Muscle layer of duodenum (tissue), 2 donors: ENCODE measurements at regions not wholly inside any gene's neighbourhood (a gene's known extent, or its start where the extent isn't known, plus 50 kb on each side); places are given as distances from the start of the nearest gene placed in this dataset.

Experiments used
- H3K27ac ChIP-seq: one replicate; pipeline ENCODE4 v1.7.0; 2013; ENCODE audit warnings: mild to moderate bottlenecking, low read length
- H3K27me3 ChIP-seq: one replicate; pipeline ENCODE4 v1.7.0; 2013; ENCODE audit warnings: low read depth, mild to moderate bottlenecking, control low read depth, low read length
- H3K36me3 ChIP-seq, 2 donors: one replicate each; pipeline ENCODE4 v1.7.0; 2013; ENCODE audit warnings: low read length in 2 of 2, control low read depth in 1 of 2, mild to moderate bottlenecking in 1 of 2; ENCODE audit not compliant: insufficient read depth in 2 of 2, control insufficient read depth in 1 of 2
- H3K4me1 ChIP-seq, 2 donors: one replicate each; pipeline ENCODE4 v1.7.0; 2013; ENCODE audit warnings: low read length in 2 of 2, mild to moderate bottlenecking in 2 of 2, control low read depth in 1 of 2, moderate library complexity in 1 of 2; ENCODE audit not compliant: insufficient read depth in 2 of 2, control insufficient read depth in 1 of 2
- H3K4me3 ChIP-seq, 2 donors: one replicate each; pipeline ENCODE4 v1.7.0; 2013; ENCODE audit warnings: low read length in 2 of 2, low read depth in 1 of 2, mild to moderate bottlenecking in 1 of 2
- H3K9me3 ChIP-seq, 2 donors: one replicate each; pipeline ENCODE4 v1.7.0; 2013; ENCODE audit warnings: low read length in 2 of 2, control low read depth in 1 of 2, mild to moderate bottlenecking in 1 of 2; ENCODE audit not compliant: control insufficient read depth in 1 of 2
- donor health status: healthy.

DNA sequence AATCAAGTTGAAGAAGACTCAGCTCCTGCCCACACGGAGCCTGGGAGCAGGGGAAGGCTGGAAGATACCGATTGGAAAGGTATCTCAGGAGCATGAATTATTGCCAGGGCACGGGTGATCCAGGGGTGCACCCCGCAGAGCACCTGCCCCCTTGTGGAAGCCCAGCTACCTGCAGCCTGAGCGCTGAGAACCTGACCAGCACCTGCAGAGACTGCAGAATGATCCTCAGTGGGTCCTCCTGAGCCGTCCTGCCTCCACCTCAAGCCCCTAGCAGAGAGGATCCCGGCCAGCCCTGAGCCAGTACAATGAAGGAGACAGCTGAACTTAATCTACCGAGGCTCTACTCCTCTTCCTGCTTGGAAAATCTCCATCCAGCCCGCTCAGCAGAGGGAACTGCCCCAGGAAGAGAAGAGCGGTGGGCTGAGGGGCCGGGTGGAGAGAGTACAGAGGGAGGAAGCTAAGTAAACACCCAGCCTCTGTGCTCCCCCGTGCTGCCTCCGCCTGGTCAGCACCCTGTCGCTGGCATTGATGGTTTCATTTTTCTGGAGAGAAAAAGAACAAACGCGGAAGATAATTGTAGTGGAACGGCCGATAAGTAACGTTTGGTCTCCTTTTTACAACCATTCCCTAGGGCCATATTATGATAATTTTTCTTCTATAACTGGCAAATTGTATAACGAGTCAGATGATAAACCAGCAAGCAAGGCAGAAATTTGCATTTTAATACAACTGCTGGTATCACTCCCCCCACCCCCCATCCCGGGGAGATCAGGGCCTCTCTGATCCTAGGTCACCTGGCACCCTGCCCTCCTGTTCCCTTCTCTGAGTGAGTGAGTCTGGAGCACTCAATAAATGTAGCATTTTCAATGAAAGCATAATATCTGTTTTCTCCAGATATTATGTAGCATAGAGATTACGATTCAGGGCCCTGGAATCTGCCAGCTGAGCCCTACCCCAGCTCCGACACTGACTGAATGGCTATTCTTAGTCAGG lies 204.5 kb upstream of the RPL38 start:
- H3K36me3 ChIP-seq = no peaks in the 10 kb centered on the region
- H3K4me3 ChIP-seq = peak overlapping the region in 1 of 2 donors; percentile 46
- H3K4me1 ChIP-seq = peaks cover 0 to 10% of the 10 kb centered on the region in 2 donors
- H3K27ac ChIP-seq = no peak overlapping the region
- no peaks in the 10 kb centered on the region for H3K9me3 ChIP-seq
- H3K27me3 ChIP-seq = no peaks in the 10 kb centered on the region

DNA sequence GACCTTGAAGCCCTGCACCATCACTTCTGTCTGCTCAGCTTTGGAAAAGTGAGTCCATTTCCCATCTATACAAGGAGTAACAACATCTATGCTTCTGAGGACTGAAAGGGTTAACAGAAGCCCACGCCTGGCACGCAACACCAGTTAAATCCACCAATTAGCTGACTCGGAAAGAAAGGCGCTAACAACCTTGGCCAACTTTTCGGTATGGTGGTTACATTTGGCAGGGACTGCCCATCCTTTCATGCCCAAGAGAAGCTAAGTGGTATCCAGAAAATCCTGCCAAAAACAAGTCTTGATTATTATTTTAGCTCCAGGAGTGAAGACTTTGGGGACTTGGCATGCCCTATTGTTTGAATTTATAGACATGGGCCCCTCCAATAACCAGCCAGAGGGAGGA lies 202.3 kb upstream of the RPL38 start:
- H3K36me3 ChIP-seq = no peaks in the 10 kb centered on the region
- H3K4me3 ChIP-seq = no peak overlapping the region
- H3K9me3 ChIP-seq = no peaks in the 10 kb centered on the region
- H3K27me3 ChIP-seq = peaks cover 5% of the 10 kb centered on the region
- H3K27ac ChIP-seq = no peak overlapping the region
- peaks cover 0 to 10% of the 10 kb centered on the region in 2 donors for H3K4me1 ChIP-seq

DNA sequence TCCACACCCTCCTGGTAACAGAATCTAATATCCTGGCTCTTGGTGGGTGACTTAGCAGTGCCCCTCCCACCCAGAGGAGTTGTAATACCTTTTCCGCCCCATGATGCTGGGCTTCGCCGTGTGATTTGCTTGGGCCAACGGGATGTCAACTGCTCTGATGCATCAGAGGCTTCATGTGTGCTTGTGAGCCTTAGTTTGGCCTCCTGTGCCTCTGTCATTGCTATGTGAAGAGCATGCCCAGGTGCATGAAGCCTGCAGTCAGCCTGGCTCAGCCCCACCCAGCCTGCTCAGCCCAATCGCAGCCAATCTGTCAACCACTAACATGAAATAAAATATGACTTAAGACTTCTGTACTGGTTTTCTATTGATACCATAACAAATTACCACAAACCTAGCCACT lies 201.2 kb upstream of the RPL38 start:
- Histone ChIP-seq H3K4me3 (no peak overlapping the region), H3K36me3 (no peaks in the 10 kb centered on the region), H3K27me3 (peaks cover 6% of the 10 kb centered on the region), H3K27ac (no peak overlapping the region), H3K9me3 (no peaks in the 10 kb centered on the region), H3K4me1 (peaks cover 0 to 10% of the 10 kb centered on the region in 2 donors)

DNA sequence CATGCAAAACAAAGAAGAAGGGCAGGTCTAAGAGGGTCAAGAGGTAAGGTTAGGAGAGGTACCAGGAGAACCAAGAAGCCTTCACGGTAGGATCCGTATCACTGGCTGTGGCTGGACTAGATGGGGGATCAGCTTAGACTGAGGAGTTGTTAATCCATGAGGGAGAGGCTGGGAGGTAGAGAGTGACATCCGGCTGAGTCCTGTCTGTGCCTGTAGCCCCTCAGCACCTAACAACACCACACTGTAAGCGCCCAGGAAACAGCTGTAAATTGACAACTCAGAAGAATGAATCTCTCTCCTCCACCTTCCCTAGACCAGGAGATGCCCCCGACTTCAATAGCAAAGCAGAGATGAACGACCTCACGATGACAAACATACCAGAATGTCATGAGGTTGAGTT lies 199.4 kb upstream of the RPL38 start:
- Histone ChIP-seq H3K27ac (no peak overlapping the region), H3K4me1 (no peaks in the 10 kb centered on the region), H3K4me3 (no peak overlapping the region), H3K9me3 (no peaks in the 10 kb centered on the region), H3K36me3 (no peaks in the 10 kb centered on the region), H3K27me3 (peaks cover 6% of the 10 kb centered on the region)

DNA sequence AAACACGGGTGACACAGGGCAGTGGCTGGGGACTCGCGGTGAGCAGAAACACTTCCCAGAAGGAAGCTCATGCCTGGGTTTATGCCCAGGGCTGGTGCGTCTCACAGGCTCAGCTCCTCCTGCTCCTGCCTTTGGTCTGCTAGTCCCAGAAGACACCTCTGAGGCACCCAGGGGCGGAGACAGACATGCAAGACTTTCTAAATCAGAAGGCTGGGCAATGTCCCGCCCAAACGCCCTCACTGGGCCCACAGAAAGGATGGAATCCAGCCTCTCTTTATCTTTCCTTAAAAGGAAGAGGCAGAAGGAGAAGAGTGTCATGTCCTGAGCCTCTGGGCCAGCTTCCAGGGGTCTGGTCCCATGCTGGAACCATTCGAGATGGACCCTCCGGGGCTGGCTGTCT lies 197.7 kb upstream of the RPL38 start:
- Histone ChIP-seq H3K9me3 (no peaks in the 10 kb centered on the region), H3K4me3 (no peak overlapping the region), H3K36me3 (no peaks in the 10 kb centered on the region), H3K27me3 (peaks cover 6% of the 10 kb centered on the region), H3K27ac (no peak overlapping the region), H3K4me1 (no peaks in the 10 kb centered on the region)

DNA sequence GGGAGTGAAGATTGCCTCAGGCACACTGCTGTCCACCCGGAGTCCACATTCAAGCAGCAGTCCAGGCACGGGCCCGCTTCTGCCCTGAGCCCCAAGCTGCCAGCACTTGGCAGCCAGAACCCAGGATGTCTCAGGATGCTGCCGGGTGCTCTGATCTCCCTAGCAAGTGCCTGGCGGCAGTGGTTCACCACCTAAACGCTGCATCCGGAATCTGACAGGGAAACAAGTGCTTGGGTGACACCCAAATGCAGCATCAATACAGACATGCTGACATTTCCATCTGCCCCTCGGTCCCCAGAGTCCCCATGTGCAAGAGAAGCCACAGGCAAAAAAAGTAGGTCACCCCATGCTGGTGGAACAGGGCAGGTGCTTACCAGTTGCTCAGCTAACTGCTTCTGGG lies 197.1 kb upstream of the RPL38 start:
- Histone ChIP-seq H3K4me1 (no peaks in the 10 kb centered on the region), H3K9me3 (no peaks in the 10 kb centered on the region), H3K27me3 (peaks cover 6% of the 10 kb centered on the region), H3K27ac (no peak overlapping the region), H3K36me3 (no peaks in the 10 kb centered on the region), H3K4me3 (no peak overlapping the region)

DNA sequence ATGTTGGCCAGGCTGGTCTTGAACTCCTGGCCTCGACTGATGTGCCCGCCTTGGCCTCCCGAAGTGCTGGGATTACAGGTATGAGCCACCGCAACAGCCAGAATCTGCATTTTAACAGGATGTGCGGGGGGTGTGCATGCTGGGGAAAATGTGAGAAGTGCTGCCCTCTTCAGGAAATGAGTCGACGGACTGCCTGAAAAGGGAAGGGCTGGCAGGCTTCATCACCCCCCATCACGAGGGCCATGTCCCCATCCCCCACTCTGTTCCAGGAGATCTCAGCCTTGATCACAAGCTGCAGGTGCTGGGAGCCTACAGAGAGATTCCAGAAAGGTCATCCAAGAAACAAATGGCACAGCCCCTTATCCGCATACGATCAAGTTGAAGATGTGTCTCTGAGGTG lies 195.3 kb upstream of the RPL38 start:
- Histone ChIP-seq H3K4me1 (no peaks in the 10 kb centered on the region), H3K4me3 (no peak overlapping the region), H3K27me3 (peaks cover 6% of the 10 kb centered on the region), H3K27ac (no peak overlapping the region), H3K36me3 (no peaks in the 10 kb centered on the region), H3K9me3 (no peaks in the 10 kb centered on the region)

DNA sequence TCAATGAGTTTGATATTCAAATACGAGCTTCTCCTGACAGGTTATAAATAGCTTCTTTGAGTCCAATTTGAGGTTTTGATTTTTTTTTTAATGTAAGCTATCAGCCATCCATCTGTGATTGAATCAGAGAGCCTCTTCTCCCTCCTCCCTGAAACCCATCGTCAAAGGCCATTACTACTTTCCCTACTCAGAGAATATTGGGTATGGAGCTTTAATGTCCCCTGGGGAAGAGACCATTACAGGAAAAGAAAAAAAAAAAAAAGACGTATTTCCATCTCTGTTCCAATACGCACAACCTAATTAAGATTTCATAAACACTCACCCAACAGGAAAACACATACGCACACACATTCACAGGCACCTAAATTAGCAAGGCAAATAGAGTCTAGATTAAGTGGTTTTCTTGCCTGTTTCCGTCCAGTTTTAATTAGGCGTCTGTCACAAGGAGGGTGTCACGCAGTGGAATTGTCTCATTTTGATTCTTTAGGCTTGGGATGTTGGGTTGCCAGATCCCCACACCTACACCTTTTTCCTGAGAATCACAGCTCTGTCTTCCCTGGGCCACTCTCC lies 194.3 kb upstream of the RPL38 start:
- Histone ChIP-seq H3K36me3 (no peaks in the 10 kb centered on the region), H3K4me1 (no peaks in the 10 kb centered on the region), H3K4me3 (no peak overlapping the region), H3K27me3 (peaks cover 6% of the 10 kb centered on the region), H3K27ac (no peak overlapping the region), H3K9me3 (no peaks in the 10 kb centered on the region)

DNA sequence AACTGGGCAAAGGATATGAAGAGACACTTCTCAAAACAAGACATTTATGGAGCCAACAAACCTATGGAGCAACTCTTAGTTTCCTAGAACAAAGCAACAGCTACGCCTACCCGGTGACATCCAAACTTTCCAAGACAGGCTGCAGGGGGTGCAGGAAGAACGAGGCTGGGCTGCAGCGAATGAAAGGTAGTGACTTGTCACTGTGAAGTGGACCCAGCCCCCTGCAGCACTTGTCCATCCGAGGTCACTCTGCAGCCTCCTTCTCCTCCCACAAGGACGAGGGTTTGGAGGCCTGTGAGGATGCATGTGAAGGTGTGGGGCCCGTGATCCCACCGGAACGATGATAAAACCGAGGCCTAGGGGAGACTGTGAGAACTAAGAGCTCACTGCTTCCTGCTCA lies 192.6 kb upstream of the RPL38 start:
- H3K36me3 ChIP-seq = no peaks in the 10 kb centered on the region
- peaks cover 3% of the 10 kb centered on the region for H3K27me3 ChIP-seq
- no peak overlapping the region for H3K27ac ChIP-seq

DNA sequence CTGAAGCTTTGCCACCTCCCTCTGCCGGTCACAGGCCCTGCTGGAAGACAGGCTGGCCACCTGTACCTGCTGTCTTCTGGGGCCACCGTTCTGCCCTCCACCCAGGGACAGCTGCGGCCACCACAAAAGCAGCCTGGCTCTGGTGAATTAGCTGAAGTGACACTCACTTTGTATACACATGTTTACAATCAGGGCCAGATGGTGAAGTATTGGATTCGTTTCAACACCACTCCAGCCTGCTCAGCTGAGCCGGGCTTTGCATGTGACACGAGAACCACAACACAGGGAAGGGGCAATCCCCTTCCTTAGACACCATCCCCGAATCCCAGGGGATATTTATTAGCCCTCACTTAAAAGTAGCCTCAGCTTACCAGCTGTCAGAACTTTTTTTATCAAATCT lies 191.5 kb upstream of the RPL38 start:
- Histone ChIP-seq H3K4me1 (no peaks in the 10 kb centered on the region), H3K27ac (no peak overlapping the region), H3K9me3 (peaks cover 0 to 5% of the 10 kb centered on the region in 2 donors), H3K36me3 (no peaks in the 10 kb centered on the region), H3K4me3 (no peak overlapping the region), H3K27me3 (no peaks in the 10 kb centered on the region)

More for the DNA sequence above, 192.6 kb upstream of the RPL38 start:
- Histone ChIP-seq H3K4me3 (no peak overlapping the region), H3K9me3 (peaks cover 0 to 5% of the 10 kb centered on the region in 2 donors), H3K4me1 (no peaks in the 10 kb centered on the region)

DNA sequence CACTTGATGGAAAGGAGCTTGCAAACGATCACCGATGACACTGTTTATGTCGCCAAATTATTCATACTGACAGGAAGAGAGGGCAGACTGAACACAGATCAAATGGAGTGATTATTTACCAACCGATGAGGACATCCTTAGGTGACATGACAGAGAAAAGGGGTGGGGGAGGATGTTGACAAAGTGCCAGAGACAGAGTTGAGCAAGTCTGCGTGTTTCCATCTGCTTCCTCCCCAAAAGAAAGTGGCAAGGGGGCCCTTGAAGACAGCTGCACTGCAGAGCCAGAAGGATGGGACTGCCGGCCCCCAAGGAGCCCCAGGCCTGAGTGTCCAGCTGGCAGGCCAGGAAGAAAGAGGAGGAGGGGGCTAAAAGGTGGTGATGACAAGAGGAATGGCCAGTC lies 191.0 kb upstream of the RPL38 start:
- H3K4me1 ChIP-seq = no peaks in the 10 kb centered on the region
- no peaks in the 10 kb centered on the region for H3K27me3 ChIP-seq
- H3K4me3 ChIP-seq = no peak overlapping the region
- H3K27ac ChIP-seq = no peak overlapping the region
- H3K9me3 ChIP-seq = peaks cover 0 to 5% of the 10 kb centered on the region in 2 donors
- H3K36me3 ChIP-seq = no peaks in the 10 kb centered on the region
